ENCODE measurements at regions not wholly inside any gene's neighbourhood (a gene's known extent, or its start where the extent isn't known, plus 50 kb on each side); places are given as distances from the start of the nearest gene placed in this dataset.

GRCh38 chr1:243916160-243916559 is 66.1 kb upstream of the AKT3 start:
- H3K4me1 ChIP-seq (replicated peaks in 1 of 4; ENCODE audit: control insufficient read depth in 3 of 4, insufficient read depth in 4 of 4, low read length in 3 of 4): peaks cover 3 to 13% (median 8%) of the 10 kb centered on the region in 4 experiments; a peak in 6 of 7 replicates
- no peak overlapping the region for H3K9ac ChIP-seq (replicated peaks in 1 of 4; ENCODE audit: extremely low read depth in 1 of 4, low read depth in 3 of 4, low read length in 3 of 4)
- no peaks in the 10 kb centered on the region for H3K79me2 ChIP-seq (ENCODE audit: control insufficient read depth in 1 of 2, insufficient read depth in 2 of 2, low read length in 2 of 2)
- H3K4ac ChIP-seq (replicated peaks; ENCODE audit: insufficient read length, low read depth, low read length): no peak overlapping the region
- H4K8ac ChIP-seq (ENCODE audit: extremely low read depth, insufficient read depth, low read length): no peak overlapping the region
- no peak overlapping the region for H3K18ac ChIP-seq (ENCODE audit: extremely low read depth, low read length)
- ChIA-PET POLR2A (ENCODE audit: partially characterized antibody) (no interaction called here), CTCF (ENCODE audit: partially characterized antibody) (no interaction called here)
- H2BK20ac ChIP-seq (ENCODE audit: low read length): no peak overlapping the region
- H3K27ac ChIP-seq (ENCODE audit: low read depth, low read length): no peak overlapping the region
- H2AK5ac ChIP-seq (ENCODE audit: low read depth, low read length): no peak overlapping the region
- no peaks in the 10 kb centered on the region for H3K36me3 ChIP-seq (ENCODE audit: control insufficient read depth in 2 of 4, insufficient read depth in 4 of 4, low read length in 3 of 4)
- H2AFZ ChIP-seq (ENCODE audit: low read length): no peak overlapping the region
- no peak overlapping the region for H3K23ac ChIP-seq (ENCODE audit: insufficient read length)
- H2BK15ac ChIP-seq (ENCODE audit: low read length): no peak overlapping the region
- WGBS, 2 experiments (ENCODE audit: extremely low coverage in 1 of 2, insufficient coverage in 1 of 2, insufficient read length in 1 of 2, insufficient replicate concordance in 2 of 2, low coverage in 1 of 2, low lambda C conversion rate in 2 of 2, missing lambda C conversion rate in 1 of 2): 73% methylated on average over 4 of the region's 4 CpGs; no CpG with 5 or more reads in 1 of the 2 experiments
- peaks cover 9% of the 10 kb centered on the region; the same call in 1 of the 2 replicates for H3K23me2 ChIP-seq (ENCODE audit: low read depth, low read length)
- H2BK5ac ChIP-seq (ENCODE audit: low read depth, low read length): no peak overlapping the region
- FAIRE-seq (no peak), DNase-seq (ENCODE audit: low read depth in 1 of 2, low spot score in 2 of 2) (no peak)
- H3K56ac ChIP-seq (replicated peaks; ENCODE audit: insufficient read length, low read depth, low read length): no peak overlapping the region
- H3K79me1 ChIP-seq (ENCODE audit: low read depth, low read length): no peaks in the 10 kb centered on the region
- no peak for TF ChIP-seq POLR2AphosphoS5 (IDR thresholded peaks at IDR 0.05; ENCODE audit: low read depth, low read length)
- TF ChIP-seq EGR1 (IDR thresholded peaks at IDR 0.05; ENCODE audit: borderline replicate concordance, low read depth, low read length): no peak
- no peak for TF ChIP-seq KDM5A (IDR thresholded peaks at IDR 0.05; ENCODE audit: low read length)
- TF ChIP-seq SIRT6 (IDR thresholded peaks at IDR 0.05; ENCODE audit: low read length): no peak
- H2BK12ac ChIP-seq (ENCODE audit: low read depth, low read length): no peak overlapping the region
- no peaks in the 10 kb centered on the region for H3K9me3 ChIP-seq (ENCODE audit: insufficient read depth in 2 of 2, low read depth in 1 of 2, low read length in 1 of 2)
- H3K14ac ChIP-seq (ENCODE audit: insufficient read length): no peak overlapping the region
- H3K27me3 ChIP-seq (replicated peaks in 1 of 4; ENCODE audit: control insufficient read depth in 3 of 4, extremely low read depth in 1 of 4, insufficient read depth in 3 of 4, low read length in 3 of 4): peaks cover 5 to 30% (median 24%) of the 10 kb centered on the region in 4 experiments
- no peak overlapping the region for H4K5ac ChIP-seq (ENCODE audit: insufficient read length, low read depth, low read length)
- no peak overlapping the region for H2BK120ac ChIP-seq (replicated peaks; ENCODE audit: low read depth, low read length)
- H3K4me2 ChIP-seq (ENCODE audit: insufficient read depth in 1 of 2, low read depth in 2 of 2, low read length in 2 of 2): peak overlapping the region in 1 of 2 experiments; percentile 93; a peak in 1 of 4 replicates
- H3K4me3 ChIP-seq (ENCODE audit: extremely low read depth in 1 of 4, insufficient read depth in 2 of 4, low read depth in 3 of 4, low read length in 4 of 4): no peak overlapping the region
- no peaks in the 10 kb centered on the region for H4K20me1 ChIP-seq (replicated peaks in 1 of 2; ENCODE audit: control insufficient read depth in 1 of 2, insufficient read depth in 2 of 2, low read length in 2 of 2)
- no peak overlapping the region for H4K91ac ChIP-seq (replicated peaks; ENCODE audit: insufficient read length, low read length)

Data from H1 (cell line).